Panc1 (cell line): ENCODE measurements at regions not wholly inside any gene's neighbourhood (a gene's known extent, or its start where the extent isn't known, plus 50 kb on each side); places are given as distances from the start of the nearest gene placed in this dataset.

Source experiments
- ATAC-seq: fragments of 200-7000 bp; cut with Tn5 transposase; 2 replicates; pipeline ENCODE4 v1.9.1; 2020; ENCODE audit warnings: mild to moderate bottlenecking, moderate library complexity
- BruUV-seq: library from RNA; stranded (reverse); fragments of 400-500 nt; replicated peaks from 2 replicates; lab custom pipeline; 2021; lab: Mats Ljungman, UMichigan
- CTCF ChIA-PET: fragments of 300-600 bp; sonication (Branson Sonifier 250); formaldehyde crosslinking; loops from one replicate; lab custom pipeline; 2022; ENCODE audit warnings: antibody characterized with exemption; lab: Charles Lee
- POLR2A ChIA-PET: fragments of 300-600 bp; sonication (Branson Sonifier 250); formaldehyde crosslinking; loops from one replicate; lab custom pipeline; 2022; ENCODE audit warnings: antibody characterized with exemption; lab: Charles Lee
- DNase-seq: peaks from one replicate; pipeline ENCODE4 v3.0.0-alpha.2; 2010; ENCODE audit warnings: low read depth, low spot score
- H3K27ac ChIP-seq: 2 replicates; pipeline ENCODE4 v1.5.1; 2011; ENCODE audit warnings: mild to moderate bottlenecking, low read length, inconsistent platforms
- H3K27me3 ChIP-seq: fragments of 200-500 bp; sonication (Bioruptor generic); 2 replicates; pipeline ENCODE4 v1.6.0; 2014; ENCODE audit warnings: low read length, inconsistent platforms; ENCODE audit not compliant: control insufficient read depth, insufficient read depth
- H3K36me3 ChIP-seq: fragments of 200-500 bp; sonication (Bioruptor generic); 2 replicates; pipeline ENCODE4 v1.5.1; 2014; ENCODE audit warnings: inconsistent platforms, mild to moderate bottlenecking, low read length, moderate library complexity; ENCODE audit not compliant: control insufficient read depth, insufficient read depth
- H3K4me1 ChIP-seq: 2 replicates; pipeline ENCODE4 v1.5.1; 2011; ENCODE audit warnings: inconsistent platforms, mild to moderate bottlenecking, low read length, moderate library complexity; ENCODE audit not compliant: control insufficient read depth, insufficient read depth
- H3K4me3 ChIP-seq, 2 experiments: 2 replicates each; pipeline ENCODE4 v1.5.1; 2011 to 2012; ENCODE audit warnings: low read depth in 2 of 2, low read length in 2 of 2, mild to moderate bottlenecking in 2 of 2, inconsistent platforms in 1 of 2, moderate library complexity in 1 of 2
- H3K9me3 ChIP-seq: fragments of 200-500 bp; sonication (Bioruptor generic); 2 replicates; pipeline ENCODE4 v1.5.1; 2014; ENCODE audit warnings: low read depth, mild to moderate bottlenecking, inconsistent platforms, low read length, moderate library complexity; ENCODE audit not compliant: control insufficient read depth, insufficient read depth
- POLR2AphosphoS5 ChIP-seq: IDR thresholded peaks from 2 replicates; pipeline ENCODE4 v1.6.1; 2012; ENCODE audit warnings: mild to moderate bottlenecking, low read depth, low read length, moderate library complexity
- REST ChIP-seq, 2 experiments: IDR thresholded peaks; 2 replicates each; pipeline ENCODE4 v1.6.1; 2011 to 2012; ENCODE audit warnings: low read depth in 2 of 2, control low read depth in 1 of 2, low read length in 1 of 2, mild to moderate bottlenecking in 1 of 2, moderate library complexity in 1 of 2; ENCODE audit not compliant: insufficient read depth in 1 of 2
- SIN3A ChIP-seq: IDR thresholded peaks from 2 replicates; pipeline ENCODE4 v1.6.1; 2012; ENCODE audit warnings: low read depth, mild to moderate bottlenecking, low read length, moderate library complexity, borderline replicate concordance; ENCODE audit not compliant: insufficient read depth
- TCF7L2 ChIP-seq: IDR thresholded peaks from 2 replicates; pipeline ENCODE4 v1.6.1; 2011; ENCODE audit warnings: mild to moderate bottlenecking, low read depth, low read length, inconsistent platforms
- in situ Hi-C: cut with HindIII; loops from 2 replicates; pipeline ENCODE4 v1.10.0; 2016; ENCODE audit warnings: low sequenced_read_pairs, low pct_unique_long_range_greater_than_20kb
- intact Hi-C: fragments of 100-400 bp; cut with micrococcal nuclease; formaldehyde crosslinking; loops from one replicate; pipeline ENCODE4 v1.10.0; 2022; ENCODE audit not compliant: unreplicated experiment
- TF ChIP-seq, protein P1 (sequence below): fragments of 450-650 bp; IDR thresholded peaks from 2 replicates; pipeline ENCODE4 v1.5.1; 2017; ENCODE audit warnings: mild to moderate bottlenecking

- Histone ChIP-seq H3K27ac (no peak overlapping the region), H3K9me3 (peaks cover 4% of the 10 kb centered on the region; the same call in 1 of the 2 replicates), H3K4me1 (no peaks in the 10 kb centered on the region), H3K27me3 (no peaks in the 10 kb centered on the region), H3K36me3 (no peaks in the 10 kb centered on the region; the same call in 1 of the 2 replicates), H3K4me3 (no peak overlapping the region)
- ChIA-PET POLR2A (no interaction called here), CTCF (no interaction called here)
- ATAC-seq (no peak), DNase-seq (no peak)
- no TSS peak for BruUV-seq
- no peak for TF ChIP-seq REST (IDR thresholded peaks at IDR 0.05; ENCODE audit: insufficient read depth in 1 of 2, low read depth in 2 of 2, low read length in 1 of 2)
- no peak for TF ChIP-seq TCF7L2
- TF ChIP-seq SIN3A: no peak
- no peak for TF ChIP-seq POLR2AphosphoS5
- TF ChIP-seq, protein P1, sequence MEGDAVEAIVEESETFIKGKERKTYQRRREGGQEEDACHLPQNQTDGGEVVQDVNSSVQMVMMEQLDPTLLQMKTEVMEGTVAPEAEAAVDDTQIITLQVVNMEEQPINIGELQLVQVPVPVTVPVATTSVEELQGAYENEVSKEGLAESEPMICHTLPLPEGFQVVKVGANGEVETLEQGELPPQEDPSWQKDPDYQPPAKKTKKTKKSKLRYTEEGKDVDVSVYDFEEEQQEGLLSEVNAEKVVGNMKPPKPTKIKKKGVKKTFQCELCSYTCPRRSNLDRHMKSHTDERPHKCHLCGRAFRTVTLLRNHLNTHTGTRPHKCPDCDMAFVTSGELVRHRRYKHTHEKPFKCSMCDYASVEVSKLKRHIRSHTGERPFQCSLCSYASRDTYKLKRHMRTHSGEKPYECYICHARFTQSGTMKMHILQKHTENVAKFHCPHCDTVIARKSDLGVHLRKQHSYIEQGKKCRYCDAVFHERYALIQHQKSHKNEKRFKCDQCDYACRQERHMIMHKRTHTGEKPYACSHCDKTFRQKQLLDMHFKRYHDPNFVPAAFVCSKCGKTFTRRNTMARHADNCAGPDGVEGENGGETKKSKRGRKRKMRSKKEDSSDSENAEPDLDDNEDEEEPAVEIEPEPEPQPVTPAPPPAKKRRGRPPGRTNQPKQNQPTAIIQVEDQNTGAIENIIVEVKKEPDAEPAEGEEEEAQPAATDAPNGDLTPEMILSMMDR: no peak
- intact Hi-C loops (no loop called here), in situ Hi-C loops (no loop called here)
These were observed 1260.7 kb downstream of the PLA2G4A start for GRCh38 chr1:188089461-188089860.

GRCh38 chr1:188096521-188096920 is 1267.8 kb downstream of the PLA2G4A start:
- POLR2A ChIA-PET: no interaction called here
- in situ Hi-C loops: no loop called here
- TF ChIP-seq REST (IDR thresholded peaks at IDR 0.05; ENCODE audit: insufficient read depth in 1 of 2, low read depth in 2 of 2, low read length in 1 of 2) (no peak), TCF7L2 (no peak), SIN3A (no peak), POLR2AphosphoS5 (no peak)
- TF ChIP-seq, protein P1: no peak
- ATAC-seq: no peak
- Histone ChIP-seq H3K4me3 (no peak overlapping the region), H3K4me1 (no peaks in the 10 kb centered on the region), H3K27me3 (no peaks in the 10 kb centered on the region), H3K27ac (no peak overlapping the region), H3K36me3 (no peaks in the 10 kb centered on the region; the same call in 1 of the 2 replicates), H3K9me3 (peaks cover 11% of the 10 kb centered on the region; the same call in 1 of the 2 replicates)
- intact Hi-C loops: no loop called here
- DNase-seq: no peak
- CTCF ChIA-PET: no interaction called here
- BruUV-seq: no TSS peak
